ENCODE measurements at regions not wholly inside any gene's neighbourhood (a gene's known extent, or its start where the extent isn't known, plus 50 kb on each side); places are given as distances from the start of the nearest gene placed in this dataset.
"Not testable (repeated sequence)": the region's sequence is repeated elsewhere in the genome, so short reads cannot be mapped to it uniquely, and the experiment has no call there.

- H3K9me3 Mint-ChIP-seq; H3K4me1 Mint-ChIP-seq; ATAC-seq (replicated peaks; ENCODE audit: extremely low read depth, poor library complexity, severe bottlenecking); DNase-seq (ENCODE audit: low spot score in 2 of 2); H3K27me3 Mint-ChIP-seq; H3K27ac Mint-ChIP-seq (ENCODE audit: low read depth); H3K36me3 Mint-ChIP-seq (ENCODE audit: insufficient read depth); H3K4me3 Mint-ChIP-seq: not testable (repeated sequence)
Measured at GRCh38 chr19:14299224-14299827, 81.9 kb upstream of the ADGRE5 start.

- not testable (repeated sequence) for H3K27ac Mint-ChIP-seq (ENCODE audit: low read depth); H3K9me3 Mint-ChIP-seq; H3K4me1 Mint-ChIP-seq; H3K36me3 Mint-ChIP-seq (ENCODE audit: insufficient read depth); DNase-seq (ENCODE audit: low spot score in 2 of 2); ATAC-seq (replicated peaks; ENCODE audit: extremely low read depth, poor library complexity, severe bottlenecking); H3K4me3 Mint-ChIP-seq
- H3K27me3 Mint-ChIP-seq = peaks cover 17% of the 10 kb centered on the region
Measured at GRCh38 chr19:14297883-14298576, 83.2 kb upstream of the ADGRE5 start.

DNA sequence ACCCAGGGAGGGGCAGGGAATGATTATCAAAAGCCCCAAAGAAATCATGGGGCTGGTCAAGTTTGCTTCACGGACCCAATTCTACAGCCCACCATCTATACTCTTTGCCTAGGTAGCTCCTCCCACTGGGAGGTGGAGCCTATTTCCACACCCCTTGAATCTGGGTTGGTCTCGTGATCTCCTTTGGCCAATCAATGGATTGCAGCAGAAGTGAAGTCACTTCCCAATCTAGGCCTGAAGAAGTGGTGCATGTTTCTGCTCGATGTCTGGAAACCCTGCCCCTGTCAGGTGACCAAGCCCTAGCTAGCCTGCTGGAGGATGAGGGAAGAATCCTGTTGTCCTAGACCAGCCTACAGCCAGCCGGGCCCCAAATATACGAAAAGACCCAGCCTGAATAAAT, 86.3 kb upstream of the ADGRE5 start:
- not testable (repeated sequence) for H3K4me3 Mint-ChIP-seq; H3K36me3 Mint-ChIP-seq (ENCODE audit: insufficient read depth); ATAC-seq (replicated peaks; ENCODE audit: extremely low read depth, poor library complexity, severe bottlenecking); H3K9me3 Mint-ChIP-seq; DNase-seq (ENCODE audit: low spot score in 2 of 2); H3K27ac Mint-ChIP-seq (ENCODE audit: low read depth); H3K4me1 Mint-ChIP-seq
- peaks cover 24% of the 10 kb centered on the region for H3K27me3 Mint-ChIP-seq

- not testable (repeated sequence) for H3K4me1 Mint-ChIP-seq; H3K4me3 Mint-ChIP-seq; H3K9me3 Mint-ChIP-seq; ATAC-seq (replicated peaks; ENCODE audit: extremely low read depth, poor library complexity, severe bottlenecking); DNase-seq (ENCODE audit: low spot score in 2 of 2); H3K27ac Mint-ChIP-seq (ENCODE audit: low read depth); H3K36me3 Mint-ChIP-seq (ENCODE audit: insufficient read depth)
- peaks cover 24% of the 10 kb centered on the region for H3K27me3 Mint-ChIP-seq
Measured at GRCh38 chr19:14293816-14294170, 87.5 kb upstream of the ADGRE5 start.

DNA sequence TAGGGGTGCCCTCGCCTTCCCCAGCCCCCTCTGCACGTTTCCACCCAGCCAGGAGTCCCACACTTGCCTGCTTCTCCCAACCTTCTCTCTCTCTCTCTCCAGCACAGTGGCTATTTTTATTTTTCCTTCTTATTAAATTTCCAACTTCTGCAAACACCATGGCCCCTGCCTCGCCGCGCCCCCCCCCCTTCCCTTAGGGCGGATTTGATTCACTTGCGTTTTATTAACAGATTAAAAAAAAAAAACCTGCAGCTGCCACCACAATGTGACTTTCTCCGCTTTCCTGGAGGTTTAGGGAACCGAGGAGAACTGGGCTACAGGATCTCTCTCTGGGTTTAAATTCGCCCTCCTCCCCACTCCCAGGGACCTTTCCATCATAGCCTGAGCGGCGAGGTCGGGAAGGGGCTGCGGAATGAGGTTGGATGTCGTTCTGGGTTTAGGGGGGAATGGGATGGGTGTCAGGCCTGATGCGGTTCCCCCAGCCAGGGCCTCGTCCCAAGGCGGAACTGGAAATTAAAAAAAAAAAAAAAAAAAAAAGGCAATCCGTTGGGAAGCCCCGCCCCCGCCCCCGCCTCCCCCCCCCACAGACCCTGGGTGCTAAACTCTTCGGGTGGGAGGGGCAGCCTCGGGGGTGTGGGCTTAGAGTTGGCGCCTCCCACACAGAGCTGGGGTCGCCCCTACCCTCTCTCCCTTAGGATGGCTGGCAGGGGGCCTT, 87.3 kb upstream of the ADGRL1 start:
- DNase-seq (ENCODE audit: low spot score in 2 of 2); ATAC-seq (replicated peaks; ENCODE audit: extremely low read depth, poor library complexity, severe bottlenecking); H3K9me3 Mint-ChIP-seq: not testable (repeated sequence)

GRCh38 chr19:14289810-14290209, 83.8 kb upstream of the ADGRL1 start:
- H3K27me3 Mint-ChIP-seq = peaks cover 24% of the 10 kb centered on the region
- not testable (repeated sequence) for H3K36me3 Mint-ChIP-seq (ENCODE audit: insufficient read depth); ATAC-seq (replicated peaks; ENCODE audit: extremely low read depth, poor library complexity, severe bottlenecking); H3K9me3 Mint-ChIP-seq; DNase-seq (ENCODE audit: low spot score in 2 of 2); H3K4me1 Mint-ChIP-seq; H3K4me3 Mint-ChIP-seq; H3K27ac Mint-ChIP-seq (ENCODE audit: low read depth)

More for the DNA sequence above, 87.3 kb upstream of the ADGRL1 start:
- not testable (repeated sequence) for H3K4me3 Mint-ChIP-seq; H3K27ac Mint-ChIP-seq (ENCODE audit: low read depth); H3K36me3 Mint-ChIP-seq (ENCODE audit: insufficient read depth); H3K4me1 Mint-ChIP-seq
- peaks cover 24% of the 10 kb centered on the region for H3K27me3 Mint-ChIP-seq

DNA sequence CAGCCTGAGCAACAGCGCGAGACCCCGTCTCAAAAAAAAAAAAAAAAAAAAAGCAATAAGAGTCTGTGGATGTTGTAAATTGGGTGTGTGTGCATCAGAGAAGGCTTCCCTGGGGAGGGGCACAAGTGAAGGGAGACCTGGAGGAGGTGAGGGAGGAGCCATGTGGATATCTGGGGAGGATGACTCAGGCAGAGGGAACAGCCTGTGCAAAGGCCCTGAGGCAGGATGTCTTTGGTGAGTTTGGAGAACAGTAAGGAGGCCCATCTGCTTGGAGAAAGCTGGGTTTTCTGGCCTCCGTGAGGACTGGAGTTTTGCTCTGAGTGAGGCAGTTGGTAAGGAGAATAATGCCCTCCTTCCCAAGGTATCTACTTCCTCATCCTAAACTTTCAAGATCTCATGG, 81.9 kb upstream of the ADGRL1 start:
- H3K27ac Mint-ChIP-seq (ENCODE audit: low read depth) = peak overlapping the region; percentile 6
- peaks cover 16% of the 10 kb centered on the region for H3K4me1 Mint-ChIP-seq
- not testable (repeated sequence) for H3K4me3 Mint-ChIP-seq; DNase-seq (ENCODE audit: low spot score in 2 of 2); H3K27me3 Mint-ChIP-seq; H3K9me3 Mint-ChIP-seq; ATAC-seq (replicated peaks; ENCODE audit: extremely low read depth, poor library complexity, severe bottlenecking); H3K36me3 Mint-ChIP-seq (ENCODE audit: insufficient read depth)

GRCh38 chr19:14286594-14286993, 80.6 kb upstream of the ADGRL1 start:
- ATAC-seq (replicated peaks; ENCODE audit: extremely low read depth, poor library complexity, severe bottlenecking); H3K9me3 Mint-ChIP-seq; H3K4me3 Mint-ChIP-seq; DNase-seq (ENCODE audit: low spot score in 2 of 2); H3K27me3 Mint-ChIP-seq; H3K27ac Mint-ChIP-seq (ENCODE audit: low read depth); H3K36me3 Mint-ChIP-seq (ENCODE audit: insufficient read depth): not testable (repeated sequence)
- peaks cover 16% of the 10 kb centered on the region for H3K4me1 Mint-ChIP-seq

DNA sequence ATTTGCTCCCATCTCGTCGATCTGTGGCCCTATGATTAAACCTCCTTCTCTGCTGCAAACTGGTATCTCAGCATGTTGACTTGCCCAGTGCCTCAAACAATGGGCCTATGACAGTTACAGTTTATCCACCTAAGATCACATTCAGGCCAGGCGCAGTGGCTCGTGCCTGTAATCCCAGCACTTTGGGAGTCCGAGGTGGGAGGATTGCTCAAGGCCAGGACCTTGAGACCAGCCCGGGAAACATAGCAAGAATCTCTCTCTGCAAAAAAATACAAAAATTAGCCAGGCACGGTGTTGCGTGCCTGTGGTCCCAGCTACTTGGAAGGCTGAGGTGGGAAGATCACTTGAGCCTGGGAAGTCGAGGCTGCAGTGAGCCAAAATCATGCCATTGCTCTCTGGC, 79.8 kb upstream of the ADGRL1 start:
- H3K9me3 Mint-ChIP-seq; H3K27me3 Mint-ChIP-seq; H3K36me3 Mint-ChIP-seq (ENCODE audit: insufficient read depth); DNase-seq (ENCODE audit: low spot score in 2 of 2); ATAC-seq (replicated peaks; ENCODE audit: extremely low read depth, poor library complexity, severe bottlenecking); H3K27ac Mint-ChIP-seq (ENCODE audit: low read depth); H3K4me3 Mint-ChIP-seq: not testable (repeated sequence)
- peaks cover 16% of the 10 kb centered on the region for H3K4me1 Mint-ChIP-seq

DNA sequence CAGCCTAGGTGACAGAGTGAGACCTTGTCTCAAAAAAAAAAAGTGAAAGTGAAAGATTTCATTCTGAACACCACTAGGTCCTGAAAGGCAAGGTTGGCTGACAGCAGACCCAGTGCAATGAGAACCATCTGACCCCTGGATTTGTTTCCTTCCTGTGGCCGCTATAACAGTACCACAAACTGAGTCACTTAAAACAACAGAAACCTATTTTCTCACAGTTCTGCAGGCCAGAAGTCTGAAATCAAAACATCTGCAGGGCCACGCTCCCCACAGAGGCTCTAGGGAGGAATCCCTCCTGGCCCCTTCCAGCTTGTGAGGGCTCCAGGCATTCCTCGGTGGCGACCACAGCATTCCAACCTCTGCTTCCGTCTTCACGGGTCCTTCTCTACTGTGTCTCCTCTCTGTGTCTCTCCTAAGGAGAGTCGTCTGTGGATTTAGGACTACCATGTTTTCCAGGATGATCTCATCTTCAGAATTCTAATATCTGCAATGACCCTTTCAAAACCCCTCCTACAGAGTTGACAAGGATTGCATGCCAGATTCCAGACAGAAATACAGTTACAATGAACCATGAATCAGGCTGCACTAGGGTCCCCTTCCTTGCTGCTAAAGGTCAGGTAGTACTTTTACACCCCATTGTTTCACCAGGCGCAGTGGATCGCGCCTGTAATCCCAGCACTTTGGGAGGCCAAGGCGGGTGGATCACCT, 78.0 kb upstream of the ADGRL1 start:
- not testable (repeated sequence) for DNase-seq (ENCODE audit: low spot score in 2 of 2); H3K9me3 Mint-ChIP-seq; H3K27me3 Mint-ChIP-seq; H3K4me3 Mint-ChIP-seq; H3K36me3 Mint-ChIP-seq (ENCODE audit: insufficient read depth)
- ATAC-seq (replicated peaks; ENCODE audit: extremely low read depth, poor library complexity, severe bottlenecking) = peak; percentile 54
- Mint-ChIP-seq H3K4me1 (peaks cover 15% of the 10 kb centered on the region), H3K27ac (ENCODE audit: low read depth) (peak overlapping the region; percentile 24)

DNA sequence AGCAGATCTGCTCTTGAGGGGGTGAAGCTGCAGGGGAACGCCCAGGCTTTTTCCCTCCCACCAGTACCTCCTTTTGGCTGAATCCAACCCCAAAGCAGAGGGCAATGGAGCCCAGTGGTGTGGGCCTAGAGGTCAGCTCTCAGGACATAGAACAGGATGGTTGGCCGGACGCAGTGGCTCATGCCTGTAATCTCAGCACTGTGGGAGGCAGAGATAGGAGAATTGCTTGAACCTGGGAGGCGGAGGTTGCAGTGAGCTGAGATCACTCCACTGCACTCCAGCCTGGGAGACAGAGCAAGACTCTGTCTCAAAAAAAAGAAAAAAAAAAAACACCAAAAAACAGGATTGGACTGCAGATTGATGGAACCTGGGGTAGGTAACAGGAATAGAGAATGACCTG, 73.3 kb upstream of the ADGRL1 start:
- not testable (repeated sequence) for H3K9me3 Mint-ChIP-seq; ATAC-seq (replicated peaks; ENCODE audit: extremely low read depth, poor library complexity, severe bottlenecking); H3K4me3 Mint-ChIP-seq; H3K27me3 Mint-ChIP-seq; H3K27ac Mint-ChIP-seq (ENCODE audit: low read depth); DNase-seq (ENCODE audit: low spot score in 2 of 2)
- Mint-ChIP-seq H3K36me3 (ENCODE audit: insufficient read depth) (peaks cover 12% of the 10 kb centered on the region), H3K4me1 (peaks cover 24% of the 10 kb centered on the region)

DNA sequence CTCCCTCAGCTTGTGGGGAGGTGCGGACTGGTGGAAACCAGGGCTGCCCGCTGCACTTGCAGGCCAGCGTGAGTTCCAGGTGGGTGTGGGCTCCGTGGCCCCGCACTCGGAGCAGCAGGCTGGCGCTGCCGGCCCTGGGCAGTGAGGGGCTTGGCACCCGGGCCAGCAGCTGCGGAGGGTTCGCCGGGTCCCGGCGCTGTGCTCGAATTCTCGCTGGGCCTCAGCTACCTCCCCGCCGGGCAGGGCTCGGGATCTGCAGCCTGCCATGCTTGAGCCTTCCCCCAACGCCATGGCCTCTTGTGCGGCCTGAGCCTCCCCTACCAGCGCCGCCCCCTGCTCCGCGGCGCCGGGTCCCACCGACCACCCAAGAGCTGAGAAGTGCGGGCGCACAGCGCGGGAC, 71.6 kb upstream of the ADGRL1 start:
- Mint-ChIP-seq H3K27me3 (no peaks in the 10 kb centered on the region), H3K36me3 (ENCODE audit: insufficient read depth) (peaks cover 18% of the 10 kb centered on the region), H3K9me3 (peaks cover 5% of the 10 kb centered on the region), H3K4me1 (peaks cover 19% of the 10 kb centered on the region), H3K27ac (ENCODE audit: low read depth) (no peak overlapping the region), H3K4me3 (no peak overlapping the region)
- DNase-seq (ENCODE audit: low spot score in 2 of 2) (no peak), ATAC-seq (replicated peaks; ENCODE audit: extremely low read depth, poor library complexity, severe bottlenecking) (no peak)

All from central memory CD8-positive, alpha-beta T cell (primary cell).